Stimulated activated naive CD8-positive, alpha-beta T cell treated with anti-CD3 and anti-CD28 coated beads, Interleukin-15, amount 100 ng/mL, for 72 hours (primary cell): ENCODE measurements at regions not wholly inside any gene's neighbourhood (a gene's known extent, or its start where the extent isn't known, plus 50 kb on each side); places are given as distances from the start of the nearest gene placed in this dataset.

Experiments used
- ATAC-seq: fragments of 150-1000 bp; cut with Tn5 transposase; 2 replicates; pipeline ENCODE4 v1.10.0; 2021; ENCODE audit warnings: mild to moderate bottlenecking, moderate library complexity
- DNase-seq, 2 donors: peaks; one replicate each; pipeline ENCODE4 v3.0.0; 2021 to 2022
- H3K27ac Mint-ChIP-seq, 2 donors: one replicate each; pipeline ENCODE4 v1.8.0; 2022; ENCODE audit warnings: mild to moderate bottlenecking in 2 of 2, mixed read lengths in 2 of 2, moderate library complexity in 2 of 2
- H3K27me3 Mint-ChIP-seq: one replicate; pipeline ENCODE4 v1.8.0; 2022; ENCODE audit warnings: mixed read lengths
- H3K4me1 Mint-ChIP-seq: one replicate; pipeline ENCODE4 v1.8.0; 2022; ENCODE audit warnings: mild to moderate bottlenecking, mixed read lengths
- H3K4me3 Mint-ChIP-seq, 2 donors: one replicate each; pipeline ENCODE4 v1.8.0; 2022; ENCODE audit warnings: mild to moderate bottlenecking in 2 of 2, mixed read lengths in 2 of 2, moderate library complexity in 1 of 2
- H3K9me3 Mint-ChIP-seq, 2 donors: one replicate each; pipeline ENCODE4 v1.8.0; 2022; ENCODE audit warnings: mixed read lengths in 2 of 2

DNA sequence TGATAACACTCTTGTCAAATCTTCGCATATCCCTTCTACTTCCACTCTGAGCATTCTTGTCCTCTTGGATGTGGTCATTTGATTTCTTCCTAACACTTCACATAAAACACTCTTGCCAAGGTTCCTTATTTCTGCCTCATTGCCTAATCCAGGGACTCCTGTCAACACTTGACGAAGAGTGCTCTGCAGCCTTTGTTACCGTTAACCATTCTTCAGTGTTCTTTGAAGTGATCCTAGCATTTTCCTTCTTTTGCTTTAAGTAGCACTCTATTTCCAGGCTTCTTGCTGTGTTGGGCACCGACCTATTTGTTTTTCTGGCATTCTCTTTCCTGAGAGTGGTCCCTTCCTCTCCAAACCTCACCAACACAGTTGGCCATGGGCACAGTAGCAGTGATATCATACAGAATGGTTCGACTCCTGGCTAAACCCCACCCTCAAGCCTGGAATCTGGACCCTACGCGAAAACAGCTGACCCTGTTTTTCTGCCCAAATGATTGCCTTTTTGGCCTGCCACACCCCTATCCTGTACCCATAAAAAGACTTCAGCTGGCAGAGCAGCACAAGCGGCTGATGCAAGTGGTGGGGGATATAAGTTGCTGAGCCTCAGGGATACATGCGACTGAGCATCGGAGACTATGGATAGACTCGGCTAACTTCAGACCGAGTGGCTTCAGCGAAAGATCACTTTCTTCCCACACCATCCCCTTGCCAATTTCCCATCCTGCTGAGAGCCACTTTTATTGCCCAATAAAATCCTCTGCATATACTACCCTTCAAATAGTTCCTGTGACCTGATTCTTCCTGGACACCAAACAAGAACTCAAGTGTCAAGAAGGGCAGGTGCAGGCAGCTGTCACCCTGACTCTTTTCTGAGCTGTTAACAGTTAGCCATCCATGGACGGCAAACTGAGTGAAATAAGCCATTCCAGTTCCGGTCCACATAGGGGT, 820.6 kb downstream of the CCSER2 start:
- Mint-ChIP-seq H3K9me3 (peaks cover 0 to 7% of the 10 kb centered on the region in 2 donors), H3K4me1 (no peaks in the 10 kb centered on the region), H3K27me3 (no peaks in the 10 kb centered on the region), H3K27ac (no peak overlapping the region), H3K4me3 (no peak overlapping the region)
- DNase-seq (no peak), ATAC-seq (no peak)

DNA sequence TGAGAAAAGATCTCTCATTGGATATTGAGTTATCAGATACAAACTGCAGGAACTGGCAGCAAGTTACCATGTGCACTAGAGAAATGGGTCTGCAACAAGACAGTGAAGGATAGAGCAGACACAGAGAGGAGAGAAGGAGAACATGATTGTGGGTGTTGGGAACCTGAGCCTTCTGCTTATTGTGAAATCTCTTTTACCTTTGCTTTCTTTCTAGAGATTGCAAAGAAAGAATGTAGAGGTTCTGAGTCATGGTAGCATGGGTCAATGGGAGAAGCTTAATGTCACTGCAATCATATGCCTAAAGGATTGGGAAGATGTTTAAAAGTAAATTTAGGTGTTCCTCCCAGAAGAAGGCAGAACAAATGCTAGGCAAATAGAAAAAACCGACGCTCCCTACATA, 821.4 kb downstream of the CCSER2 start:
- ATAC-seq (no peak), DNase-seq (no peak)
- no peak overlapping the region for H3K4me3 Mint-ChIP-seq
- H3K27ac Mint-ChIP-seq: no peak overlapping the region
- H3K27me3 Mint-ChIP-seq: no peaks in the 10 kb centered on the region
- H3K4me1 Mint-ChIP-seq: no peaks in the 10 kb centered on the region
- no peaks in the 10 kb centered on the region for H3K9me3 Mint-ChIP-seq

DNA sequence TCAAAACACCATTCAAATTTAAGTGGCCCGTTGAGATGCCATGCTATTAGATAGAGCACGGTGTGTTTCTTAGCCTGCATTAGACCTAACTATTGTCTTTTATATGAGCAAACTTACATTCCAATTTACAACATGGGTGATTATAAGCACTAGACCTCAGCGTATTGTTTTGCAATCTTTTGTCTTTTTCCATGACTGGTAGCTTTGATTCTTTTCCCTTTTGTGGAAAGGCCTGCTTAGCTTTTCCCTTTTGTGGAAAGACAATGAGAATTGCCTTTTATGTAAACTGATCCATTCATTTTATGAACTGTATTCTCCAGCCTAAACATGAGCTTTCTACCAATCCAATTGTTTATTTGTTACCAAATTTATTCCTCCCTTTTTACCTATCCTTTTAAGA, 823.1 kb downstream of the CCSER2 start:
- Mint-ChIP-seq H3K4me3 (no peak overlapping the region), H3K9me3 (no peaks in the 10 kb centered on the region), H3K4me1 (no peaks in the 10 kb centered on the region), H3K27ac (no peak overlapping the region), H3K27me3 (no peaks in the 10 kb centered on the region)
- ATAC-seq (no peak), DNase-seq (no peak)

DNA sequence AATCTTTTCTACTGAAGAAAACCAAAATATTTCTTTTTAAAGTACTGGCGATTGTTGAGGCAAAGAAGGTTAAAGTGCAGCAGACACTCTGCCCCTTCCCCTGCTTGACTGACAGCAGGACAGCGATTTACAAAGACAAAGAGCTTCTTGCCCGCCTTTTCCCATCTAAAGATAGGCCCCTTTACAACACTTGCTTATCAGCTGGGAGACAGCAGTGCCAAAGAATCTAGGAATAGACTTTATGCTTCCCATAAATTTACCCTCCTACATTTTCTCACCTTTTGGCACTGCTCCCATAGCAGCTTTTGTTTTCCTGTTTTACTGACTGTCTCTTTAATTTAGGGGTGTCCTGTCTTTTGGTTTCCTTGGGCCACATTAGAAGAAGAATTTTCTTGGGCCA, 824.1 kb downstream of the CCSER2 start:
- ATAC-seq (no peak), DNase-seq (no peak)
- Mint-ChIP-seq H3K4me3 (no peak overlapping the region), H3K4me1 (no peaks in the 10 kb centered on the region), H3K27me3 (no peaks in the 10 kb centered on the region), H3K27ac (no peak overlapping the region), H3K9me3 (no peaks in the 10 kb centered on the region)

DNA sequence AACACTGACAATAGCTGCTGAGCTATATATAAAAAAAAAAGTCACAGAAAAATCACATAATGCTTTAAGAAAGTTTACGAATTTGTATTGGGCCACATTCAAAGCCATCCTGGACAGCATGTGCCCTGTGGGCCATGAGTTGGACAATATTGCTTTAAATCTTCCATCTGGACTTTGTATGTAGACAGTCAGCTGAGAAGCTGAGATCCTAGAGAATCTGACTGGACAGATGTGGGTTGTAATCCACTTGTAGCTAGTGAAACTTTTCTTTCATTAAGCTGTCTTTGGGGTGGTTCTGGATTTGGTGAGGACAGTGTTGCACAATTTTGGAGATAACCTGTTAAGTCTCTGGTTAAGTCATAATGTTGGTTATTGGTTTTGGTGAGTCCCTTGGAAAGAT, 824.5 kb downstream of the CCSER2 start:
- no peak for DNase-seq
- H3K9me3 Mint-ChIP-seq: no peaks in the 10 kb centered on the region
- no peak overlapping the region for H3K4me3 Mint-ChIP-seq
- H3K27me3 Mint-ChIP-seq: no peaks in the 10 kb centered on the region
- H3K4me1 Mint-ChIP-seq: no peaks in the 10 kb centered on the region
- H3K27ac Mint-ChIP-seq: no peak overlapping the region
- no peak for ATAC-seq

DNA sequence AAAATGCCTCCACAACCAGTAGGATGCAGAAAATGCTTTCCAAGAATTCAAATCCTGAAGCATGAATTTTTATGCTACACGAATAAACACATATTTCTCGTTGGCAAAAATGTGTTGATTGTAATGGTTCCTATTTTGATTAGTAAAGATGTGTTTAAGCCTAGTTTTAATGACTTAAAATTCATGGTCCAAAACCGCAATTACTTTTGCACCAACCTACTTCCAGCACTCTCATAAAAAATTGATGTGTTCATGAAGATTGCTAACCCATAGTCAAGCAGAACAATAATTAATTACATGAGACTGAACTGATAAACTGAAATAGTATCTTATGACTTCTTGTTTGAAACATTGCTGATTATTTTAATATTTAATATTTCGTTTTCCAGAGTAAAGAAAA, 828.8 kb downstream of the CCSER2 start:
- no peaks in the 10 kb centered on the region for H3K4me1 Mint-ChIP-seq
- no peak overlapping the region for H3K4me3 Mint-ChIP-seq
- no peaks in the 10 kb centered on the region for H3K27me3 Mint-ChIP-seq
- no peaks in the 10 kb centered on the region for H3K9me3 Mint-ChIP-seq
- ATAC-seq (no peak), DNase-seq (no peak)
- H3K27ac Mint-ChIP-seq: no peak overlapping the region

DNA sequence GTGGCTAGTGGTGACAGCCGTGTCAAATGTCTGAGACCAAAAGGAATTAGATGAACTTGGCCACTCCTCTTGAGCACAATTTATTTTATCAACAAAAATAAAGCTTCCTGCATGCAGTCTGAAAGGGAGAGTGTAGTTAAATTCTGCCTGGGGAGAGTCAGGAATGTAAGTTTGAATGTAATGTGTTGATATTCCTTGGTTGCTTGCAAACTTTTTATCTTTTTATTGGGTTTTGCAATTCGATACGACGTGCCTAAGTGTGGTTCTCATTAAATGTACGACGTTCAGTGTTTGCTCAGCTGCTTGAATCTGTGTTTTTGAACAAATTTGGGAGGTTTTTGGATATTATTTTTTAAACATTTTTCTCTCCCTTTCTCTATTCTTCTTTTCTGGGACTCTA, 839.9 kb downstream of the CCSER2 start:
- H3K27ac Mint-ChIP-seq: no peak overlapping the region
- H3K4me3 Mint-ChIP-seq: no peak overlapping the region
- DNase-seq (no peak), ATAC-seq (no peak)
- H3K4me1 Mint-ChIP-seq: no peaks in the 10 kb centered on the region
- no peaks in the 10 kb centered on the region for H3K9me3 Mint-ChIP-seq
- peaks cover 7% of the 10 kb centered on the region for H3K27me3 Mint-ChIP-seq

DNA sequence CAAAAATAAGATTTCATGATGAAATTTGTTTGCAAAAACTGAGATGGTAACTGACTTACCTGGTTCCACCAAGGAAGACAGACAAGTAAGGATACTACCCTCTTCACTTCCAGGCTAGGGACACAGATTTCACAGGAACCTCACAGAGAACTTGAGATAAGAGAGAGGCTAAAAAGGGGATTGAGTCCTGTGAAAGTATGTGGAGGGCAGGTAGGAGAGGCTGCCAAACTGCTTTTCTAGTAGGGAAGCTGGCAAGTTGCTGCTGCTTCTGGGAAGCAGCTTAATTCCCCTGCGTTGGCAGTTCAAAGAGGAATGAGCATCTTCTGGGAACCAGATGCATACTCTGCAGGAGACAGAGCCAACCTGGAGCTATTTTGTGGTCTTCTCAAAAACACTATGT, 841.6 kb downstream of the CCSER2 start:
- Mint-ChIP-seq H3K27me3 (peaks cover 7% of the 10 kb centered on the region), H3K9me3 (no peaks in the 10 kb centered on the region), H3K4me3 (no peak overlapping the region), H3K27ac (no peak overlapping the region), H3K4me1 (no peaks in the 10 kb centered on the region)
- no peak for ATAC-seq
- DNase-seq: no peak

DNA sequence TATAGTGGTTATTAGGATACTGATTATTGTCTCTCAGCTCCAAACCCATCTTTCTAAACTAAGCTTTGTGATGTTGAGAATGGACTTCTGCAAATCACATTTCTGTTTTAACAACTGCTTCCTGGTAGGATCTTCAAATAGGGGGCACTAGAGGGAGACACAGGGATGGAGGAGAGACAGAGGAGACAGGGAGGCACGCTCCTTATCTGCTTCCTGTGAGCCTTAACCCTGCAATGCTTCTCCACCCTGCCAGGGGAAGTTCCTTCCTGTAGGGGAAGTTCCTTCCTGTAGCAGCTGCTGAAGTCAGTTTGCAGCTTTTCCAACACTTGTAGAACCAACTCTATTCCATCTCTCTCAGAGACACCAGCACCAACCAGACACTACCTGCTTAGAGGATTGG, 847.2 kb downstream of the CCSER2 start:
- H3K4me1 Mint-ChIP-seq: no peaks in the 10 kb centered on the region
- ATAC-seq: no peak

DNA sequence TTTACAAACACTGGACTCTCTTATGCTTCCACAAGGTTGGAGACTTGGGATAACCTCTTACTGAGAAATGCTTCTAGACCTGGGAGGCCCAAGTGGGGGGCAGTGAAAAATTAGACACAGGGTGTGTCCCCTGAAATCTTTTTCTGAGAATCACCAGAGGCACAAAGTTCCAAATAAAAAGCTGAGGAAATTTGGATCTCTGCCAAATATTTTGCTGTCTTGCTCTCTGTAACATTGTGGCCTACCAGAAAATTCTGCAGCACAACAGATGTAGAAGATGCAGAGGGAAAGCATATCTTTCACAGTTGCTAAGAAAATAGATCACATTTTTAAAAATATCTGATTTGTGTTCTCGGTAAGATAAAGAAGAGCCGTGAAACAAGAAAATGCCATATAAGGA, 849.4 kb downstream of the CCSER2 start:
- Mint-ChIP-seq H3K4me3 (no peak overlapping the region), H3K27me3 (no peaks in the 10 kb centered on the region), H3K4me1 (no peaks in the 10 kb centered on the region), H3K27ac (no peak overlapping the region), H3K9me3 (no peaks in the 10 kb centered on the region)
- ATAC-seq: no peak
- DNase-seq: no peak

More for the DNA sequence above, 847.2 kb downstream of the CCSER2 start:
- no peak overlapping the region for H3K4me3 Mint-ChIP-seq
- H3K27me3 Mint-ChIP-seq: no peaks in the 10 kb centered on the region
- no peak for DNase-seq
- no peaks in the 10 kb centered on the region for H3K9me3 Mint-ChIP-seq
- H3K27ac Mint-ChIP-seq: no peak overlapping the region

DNA sequence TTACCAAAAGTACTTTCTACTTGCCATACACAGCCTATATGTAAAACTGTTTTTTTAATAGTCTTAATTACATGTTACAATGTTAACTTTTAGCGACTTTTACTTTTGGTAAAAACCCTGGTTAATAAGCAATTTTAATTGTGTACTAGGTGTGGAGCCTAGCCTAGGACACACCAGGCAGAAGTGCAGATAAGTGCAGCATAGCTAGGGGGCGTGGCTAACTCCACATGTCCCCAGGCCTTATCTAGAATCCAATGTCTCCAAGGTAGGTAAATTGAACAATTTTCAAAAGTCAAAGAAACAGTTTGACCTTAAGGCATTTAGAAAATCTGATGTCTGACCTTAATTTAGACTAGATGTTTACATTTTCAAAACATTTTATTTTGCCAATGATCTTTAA, 858.7 kb downstream of the CCSER2 start:
- no peak overlapping the region for H3K4me3 Mint-ChIP-seq
- ATAC-seq: no peak
- DNase-seq: no peak

DNA sequence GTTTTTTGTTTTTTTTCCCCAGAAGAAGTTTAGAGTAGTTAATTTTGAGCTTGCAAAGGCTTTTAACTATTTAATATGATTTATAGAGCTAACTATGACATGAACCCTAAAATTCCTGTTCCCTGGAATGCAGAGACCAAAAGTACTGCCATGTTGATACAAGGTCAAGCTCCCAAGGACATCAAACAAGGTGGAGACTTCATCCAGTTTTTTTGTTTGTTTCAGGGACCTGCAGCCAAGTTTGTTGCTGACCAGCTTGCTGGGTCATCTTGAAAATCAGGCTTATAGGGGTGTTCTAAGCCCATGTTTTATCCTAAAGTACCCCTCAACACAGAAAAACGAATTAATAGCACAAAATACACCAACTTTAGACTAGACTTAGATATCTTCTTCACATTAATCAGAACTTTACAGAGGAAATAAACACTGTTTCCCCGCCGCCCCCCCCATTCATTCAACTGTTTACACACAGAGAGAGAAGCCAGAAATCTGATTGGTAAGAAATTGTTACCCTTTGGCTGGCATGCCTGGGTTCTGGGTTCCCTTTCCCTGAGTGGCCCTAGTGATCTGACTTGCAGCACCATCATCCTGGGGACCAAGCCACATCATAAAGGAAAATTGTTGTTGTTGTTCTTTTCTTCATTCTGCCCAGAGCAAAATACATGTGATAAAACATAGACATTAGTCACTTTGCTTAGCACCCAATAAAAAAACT, 860.5 kb downstream of the CCSER2 start:
- H3K4me1 Mint-ChIP-seq: no peaks in the 10 kb centered on the region
- H3K27ac Mint-ChIP-seq: no peak overlapping the region
- DNase-seq (no peak), ATAC-seq (no peak)
- no peak overlapping the region for H3K4me3 Mint-ChIP-seq
- peaks cover 5 to 13% of the 10 kb centered on the region in 2 donors for H3K9me3 Mint-ChIP-seq
- no peaks in the 10 kb centered on the region for H3K27me3 Mint-ChIP-seq

More for the DNA sequence above, 858.7 kb downstream of the CCSER2 start:
- H3K9me3 Mint-ChIP-seq: peaks cover 5 to 21% of the 10 kb centered on the region in 2 donors
- no peaks in the 10 kb centered on the region for H3K4me1 Mint-ChIP-seq
- H3K27ac Mint-ChIP-seq: no peak overlapping the region
- H3K27me3 Mint-ChIP-seq: no peaks in the 10 kb centered on the region

DNA sequence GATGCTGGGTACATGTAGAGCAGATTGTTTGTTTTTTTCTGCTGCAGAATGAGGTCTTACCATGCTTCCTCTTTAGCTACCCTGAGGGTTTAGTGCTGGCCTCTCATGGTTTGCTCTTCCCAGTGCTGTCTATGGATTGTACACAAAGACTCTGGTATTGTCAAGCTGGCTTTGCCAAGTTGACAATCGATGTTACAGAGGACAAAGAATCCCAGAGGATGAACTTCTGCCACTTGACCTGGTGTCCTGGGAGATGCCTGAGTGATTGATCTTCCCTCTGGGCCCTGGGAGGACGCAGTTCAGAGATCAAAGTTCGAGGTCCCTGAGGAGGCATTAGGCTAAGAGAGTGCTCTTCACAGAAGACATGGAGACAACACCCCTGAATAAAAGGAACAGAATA, 865.4 kb downstream of the CCSER2 start:
- Mint-ChIP-seq H3K9me3 (peaks cover 0 to 8% of the 10 kb centered on the region in 2 donors), H3K4me1 (no peaks in the 10 kb centered on the region), H3K4me3 (no peak overlapping the region), H3K27ac (no peak overlapping the region), H3K27me3 (no peaks in the 10 kb centered on the region)
- no peak for ATAC-seq
- DNase-seq: no peak

DNA sequence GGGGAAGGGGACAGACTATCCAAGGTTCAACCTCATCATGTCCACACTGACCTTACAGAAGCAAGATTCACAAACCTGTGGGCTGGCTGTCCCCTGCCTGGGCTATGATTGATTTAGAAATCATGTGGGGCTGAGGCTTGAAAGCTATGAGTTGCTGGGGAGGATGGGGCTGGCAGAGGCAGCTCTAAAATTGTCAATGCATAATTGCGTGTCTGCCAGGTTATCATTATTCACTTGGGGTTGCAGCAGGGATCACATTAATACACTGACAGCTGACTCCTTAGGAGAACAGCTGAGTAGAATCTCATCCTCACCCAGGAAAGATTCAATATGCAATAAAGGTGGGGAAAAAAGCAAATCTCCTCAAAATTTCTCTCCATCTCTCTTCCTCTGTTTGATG, 866.3 kb downstream of the CCSER2 start:
- Mint-ChIP-seq H3K4me1 (no peaks in the 10 kb centered on the region), H3K9me3 (peaks cover 0 to 5% of the 10 kb centered on the region in 2 donors), H3K27me3 (no peaks in the 10 kb centered on the region), H3K4me3 (no peak overlapping the region), H3K27ac (no peak overlapping the region)
- ATAC-seq: no peak
- no peak for DNase-seq

DNA sequence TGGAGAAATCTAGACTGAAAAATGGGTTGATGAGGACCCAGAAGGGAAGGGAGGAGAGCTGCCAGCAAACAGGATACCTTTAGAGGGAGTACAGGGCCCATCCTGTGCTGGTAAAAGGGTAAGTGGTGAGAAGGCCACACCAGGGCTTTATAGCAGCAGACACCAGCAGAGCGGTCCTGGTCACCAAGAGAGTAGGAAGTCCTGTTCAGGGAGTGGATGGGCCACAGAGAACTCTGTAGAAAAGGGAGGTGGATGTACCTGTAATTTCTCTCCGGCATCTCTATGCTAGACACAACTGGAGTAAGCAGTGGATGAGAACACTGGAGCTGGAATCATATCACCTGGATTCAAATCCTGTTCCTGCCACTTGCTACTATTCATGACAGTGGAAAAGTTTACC, 867.2 kb downstream of the CCSER2 start:
- H3K4me3 Mint-ChIP-seq: no peak overlapping the region
- no peaks in the 10 kb centered on the region for H3K27me3 Mint-ChIP-seq
- H3K9me3 Mint-ChIP-seq: peaks cover 0 to under 1% of the 10 kb centered on the region in 2 donors
- no peaks in the 10 kb centered on the region for H3K4me1 Mint-ChIP-seq
- ATAC-seq (no peak), DNase-seq (no peak)
- no peak overlapping the region for H3K27ac Mint-ChIP-seq

DNA sequence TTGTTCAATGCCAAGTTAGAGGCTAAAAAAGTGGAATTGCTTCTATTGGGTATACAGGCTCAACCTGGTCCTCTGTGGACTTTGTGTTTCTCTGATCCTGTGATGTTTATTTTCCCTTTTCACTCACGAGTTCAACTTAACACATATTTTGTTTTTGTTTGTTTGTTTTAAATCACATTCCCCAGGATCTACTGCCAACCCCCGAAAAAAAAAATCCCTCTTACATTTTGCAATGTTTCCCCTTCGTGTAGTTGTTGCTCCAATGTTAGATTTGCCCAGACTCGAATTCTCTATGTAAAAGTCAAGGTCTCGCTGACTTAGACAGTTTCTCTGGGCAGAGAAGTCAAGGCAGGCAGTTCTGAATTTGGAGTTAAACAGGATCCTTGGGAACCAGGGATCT, 876.4 kb downstream of the CCSER2 start:
- ATAC-seq (no peak), DNase-seq (no peak)
- Mint-ChIP-seq H3K4me1 (no peaks in the 10 kb centered on the region), H3K27ac (no peak overlapping the region), H3K9me3 (peaks cover 0 to 17% of the 10 kb centered on the region in 2 donors), H3K4me3 (no peak overlapping the region), H3K27me3 (no peaks in the 10 kb centered on the region)
